Inflammatory macrophage treated with lipopolysaccharide for 4 hours (primary cell): ENCODE measurements at regions not wholly inside any gene's neighbourhood (a gene's known extent, or its start where the extent isn't known, plus 50 kb on each side); places are given as distances from the start of the nearest gene placed in this dataset.

Source experiments
- DNase-seq: peaks from one replicate; pipeline ENCODE4 v3.0.0-alpha.2; 2020

GRCh38 chr18:51862051-51862715, 477.8 kb upstream of the DCC start:
- DNase-seq: no peak

- DNase-seq: no peak
These were observed 475.6 kb upstream of the DCC start for GRCh38 chr18:51864219-51864965.

GRCh38 chr18:51865538-51865937, 474.5 kb upstream of the DCC start:
- DNase-seq: no peak

- no peak for DNase-seq
These were observed 472.2 kb upstream of the DCC start for GRCh38 chr18:51867767-51868166.

GRCh38 chr18:51878724-51879123, 461.3 kb upstream of the DCC start:
- no peak for DNase-seq

- no peak for DNase-seq
These were observed 460.7 kb upstream of the DCC start for GRCh38 chr18:51879329-51879728.

- DNase-seq: no peak
These were observed 458.6 kb upstream of the DCC start for GRCh38 chr18:51881394-51881793.

GRCh38 chr18:51884039-51884438, 456.0 kb upstream of the DCC start:
- no peak for DNase-seq

GRCh38 chr18:51890762-51891161, 449.2 kb upstream of the DCC start:
- no peak for DNase-seq

- no peak for DNase-seq
These were observed 448.1 kb upstream of the DCC start for GRCh38 chr18:51891876-51892275.

GRCh38 chr18:51897884-51898283, 442.1 kb upstream of the DCC start:
- DNase-seq: no peak

GRCh38 chr18:51907687-51908597, 432.1 kb upstream of the DCC start:
- no peak for DNase-seq

GRCh38 chr18:51908598-51908944, 431.4 kb upstream of the DCC start:
- DNase-seq: no peak

GRCh38 chr18:51911584-51911983, 428.4 kb upstream of the DCC start:
- no peak for DNase-seq

- DNase-seq: no peak
These were observed 427.6 kb upstream of the DCC start for GRCh38 chr18:51912381-51912780.

GRCh38 chr18:51915176-51915575, 424.8 kb upstream of the DCC start:
- no peak for DNase-seq

- no peak for DNase-seq
These were observed 418.1 kb upstream of the DCC start for GRCh38 chr18:51921862-51922261.

- DNase-seq: no peak
These were observed 406.1 kb upstream of the DCC start for GRCh38 chr18:51933903-51934302.

- no peak for DNase-seq
These were observed 403.9 kb upstream of the DCC start for GRCh38 chr18:51936115-51936514.

GRCh38 chr18:51941999-51942398, 398.0 kb upstream of the DCC start:
- no peak for DNase-seq

- DNase-seq: no peak
These were observed 396.7 kb upstream of the DCC start for GRCh38 chr18:51943281-51943680.

- no peak for DNase-seq
These were observed 393.1 kb upstream of the DCC start for GRCh38 chr18:51946946-51947345.

GRCh38 chr18:51952844-51953243, 387.2 kb upstream of the DCC start:
- no peak for DNase-seq

- DNase-seq: no peak
These were observed 386.5 kb upstream of the DCC start for GRCh38 chr18:51953521-51953920.
